ENCODE measurements at regions not wholly inside any gene's neighbourhood (a gene's known extent, or its start where the extent isn't known, plus 50 kb on each side); places are given as distances from the start of the nearest gene placed in this dataset. TPM values are rescaled to one million over a fixed set of nuclear protein-coding genes. Genes with fewer than 3 reads are reported as not detected.

DNA sequence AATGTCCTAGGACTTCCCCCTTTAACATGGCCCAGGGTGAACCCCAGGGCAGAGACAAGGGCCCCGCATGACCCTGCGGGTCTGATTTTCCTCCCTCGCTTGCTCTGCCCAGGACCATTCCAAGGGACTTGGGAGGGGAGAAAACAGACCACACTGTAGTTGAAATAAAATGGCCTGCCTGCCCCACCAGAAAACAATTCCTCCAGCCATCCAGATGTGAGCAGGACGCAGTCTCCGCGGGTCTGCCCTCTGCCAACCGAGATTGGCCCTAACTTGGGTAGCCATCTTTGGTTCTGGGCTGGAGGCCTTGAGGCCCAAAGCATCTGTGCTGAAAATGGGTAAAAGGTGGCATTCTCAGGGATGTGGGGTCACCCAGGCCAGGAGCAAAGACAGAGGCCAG lies 75.5 kb downstream of the RFLNA start:
- no peak for DNase-seq (ENCODE audit: low spot score)

DNA sequence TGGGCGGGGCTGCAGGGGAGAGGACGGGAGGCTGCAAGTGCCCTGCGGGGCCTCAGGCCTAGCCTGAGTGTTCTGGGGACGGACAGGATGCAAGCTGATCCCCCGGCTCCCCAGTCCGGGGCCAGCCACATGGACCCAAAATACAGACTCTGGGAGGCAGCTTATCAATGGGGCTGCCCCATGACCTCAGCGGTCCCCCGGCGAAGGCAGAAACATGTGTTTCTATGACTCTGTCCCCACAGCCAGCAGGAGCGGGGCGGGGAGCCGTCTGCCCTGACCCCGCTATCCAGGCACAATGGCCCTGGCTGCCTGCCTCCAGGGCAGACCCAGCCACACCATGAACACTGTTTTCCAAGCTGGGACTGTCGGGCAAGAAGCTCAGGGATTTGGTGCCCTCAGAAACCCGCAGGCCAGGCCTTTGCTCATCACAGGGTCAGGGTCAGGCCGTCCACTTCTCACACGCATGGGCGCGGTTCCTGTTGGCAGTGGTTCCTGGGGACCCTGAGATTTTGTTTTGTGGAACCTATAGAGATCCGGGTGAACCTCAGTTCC lies 75.0 kb downstream of the RFLNA start:
- DNase-seq (ENCODE audit: low spot score): no peak

DNA sequence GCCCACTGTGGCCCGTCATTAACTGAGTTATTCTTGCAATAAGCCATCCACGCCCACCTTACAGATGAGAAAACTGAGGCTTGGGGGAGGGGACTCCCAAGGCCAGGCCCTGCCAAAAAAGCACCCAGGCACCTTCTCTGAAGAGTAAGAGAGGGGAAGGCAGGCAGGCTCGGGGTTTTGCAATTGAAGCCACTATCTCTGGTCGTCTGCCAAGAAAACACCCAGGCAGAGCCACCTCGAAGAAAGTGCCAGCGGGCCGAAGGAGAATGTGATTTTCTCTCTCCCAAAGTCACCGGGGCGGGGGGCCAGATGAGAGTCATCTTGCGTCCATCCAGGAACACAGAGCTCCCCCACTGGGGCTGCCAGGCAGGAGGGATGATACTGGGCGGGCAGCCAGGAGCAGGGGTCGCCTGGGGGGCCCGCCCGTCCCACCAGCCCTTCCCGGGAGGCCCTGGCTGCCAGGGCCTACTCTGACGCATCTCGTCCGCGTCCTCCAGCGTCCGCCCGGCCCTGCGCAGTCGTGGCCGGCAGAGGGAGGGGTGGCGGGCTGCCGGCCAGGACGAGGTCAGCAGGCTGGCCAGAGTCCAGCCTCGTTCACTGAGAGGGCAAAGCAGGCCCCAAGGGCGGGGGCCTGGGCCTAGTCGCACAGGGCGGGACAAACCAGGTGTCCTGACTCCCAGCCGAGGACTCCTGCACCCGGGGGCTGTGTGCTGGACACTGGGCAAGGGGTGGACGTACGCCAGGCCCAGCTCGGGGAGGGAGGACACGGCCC lies 74.3 kb downstream of the RFLNA start:
- DNase-seq (ENCODE audit: low spot score): peak; percentile 90

DNA sequence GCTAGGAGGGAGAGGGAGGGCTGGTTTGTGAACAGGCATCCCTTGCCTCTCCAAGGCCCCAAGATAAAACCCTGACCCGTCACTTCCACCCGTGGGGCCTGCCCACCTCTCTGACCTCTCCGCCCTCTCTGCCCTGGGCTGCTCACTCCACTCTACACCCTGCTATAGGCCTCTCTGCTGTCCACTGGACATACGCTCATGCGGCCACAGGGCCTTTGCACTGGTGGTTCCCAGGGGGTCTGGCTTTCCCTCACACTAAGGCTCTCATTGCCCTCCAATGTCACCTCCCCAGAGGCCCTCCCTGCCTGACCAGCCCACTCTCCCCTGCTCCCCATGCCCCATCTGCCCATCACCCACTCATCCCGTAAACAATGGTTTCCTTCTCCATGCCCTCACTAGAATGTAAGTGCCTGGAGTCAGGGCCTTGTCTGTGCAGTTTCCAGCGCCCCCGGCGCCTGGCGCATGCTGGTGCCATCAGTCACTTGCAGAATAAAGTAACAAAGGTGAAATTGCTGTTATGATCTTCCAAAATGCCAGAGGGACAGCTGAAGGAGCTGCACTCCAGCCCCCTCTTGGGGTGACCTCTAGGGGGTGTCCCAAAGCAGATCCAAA lies 73.6 kb downstream of the RFLNA start:
- peak; percentile 19 for DNase-seq (ENCODE audit: low spot score)

DNA sequence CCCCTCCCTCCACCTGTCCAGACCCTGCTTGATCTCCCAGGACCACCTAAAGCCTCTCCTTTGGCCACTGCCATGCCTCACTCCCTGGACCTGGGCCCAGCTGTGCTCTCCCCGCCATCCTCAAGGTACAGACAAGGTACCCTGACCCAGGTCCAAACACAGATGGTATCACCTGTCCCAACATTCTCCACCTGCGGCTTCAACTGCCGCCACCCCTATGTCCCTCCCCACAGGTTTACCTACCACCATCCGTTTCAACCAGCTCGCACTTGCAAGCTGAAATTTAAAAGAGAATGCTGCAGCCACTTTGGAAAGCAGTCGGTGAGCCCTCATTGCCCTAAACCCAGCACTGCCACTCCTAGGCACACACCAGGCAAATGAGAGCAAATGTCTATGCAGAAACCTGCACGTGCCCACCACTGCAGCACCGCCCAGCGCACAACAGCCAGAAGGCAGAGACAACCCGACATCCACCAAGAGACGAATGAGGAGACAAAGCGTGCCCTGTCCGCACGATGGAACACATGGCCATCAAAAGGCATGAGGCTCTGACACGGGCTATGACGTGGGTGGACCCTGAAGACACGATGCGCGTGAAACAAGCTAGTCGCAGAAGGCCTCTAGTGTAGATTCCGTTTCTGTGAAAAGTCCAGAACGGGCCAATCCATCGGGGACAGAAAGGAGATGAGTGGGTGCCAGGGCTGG lies 71.0 kb downstream of the RFLNA start:
- no peak for DNase-seq (ENCODE audit: low spot score)

Small RNAs in the stretch of these regions (small RNA-seq; reads per million reads assigned to genes)
- gene AC073916.1: not detected
